ENCODE measurements at regions not wholly inside any gene's neighbourhood (a gene's known extent, or its start where the extent isn't known, plus 50 kb on each side); places are given as distances from the start of the nearest gene placed in this dataset.

- TF ChIP-seq CTCF (IDR thresholded peaks at IDR 0.05), result no peak
- no peak for TF ChIP-seq EZH2 (IDR thresholded peaks at IDR 0.05; ENCODE audit: borderline replicate concordance, insufficient read depth, low read depth, low read length, poor library complexity, severe bottlenecking)
These were observed 407.0 kb downstream of the BRD1 start for GRCh38 chr22:49420651-49421050.
